Ishikawa (cell line): ENCODE measurements at regions not wholly inside any gene's neighbourhood (a gene's known extent, or its start where the extent isn't known, plus 50 kb on each side); places are given as distances from the start of the nearest gene placed in this dataset.

Experiments
- CEBPB ChIP-seq: IDR thresholded peaks from 2 replicates; pipeline ENCODE4 v1.6.1; 2012
- FOXM1 ChIP-seq: IDR thresholded peaks from 2 replicates; pipeline ENCODE4 v1.6.1; 2012; ENCODE audit warnings: low read depth, borderline replicate concordance
- REST ChIP-seq: IDR thresholded peaks from 2 replicates; pipeline ENCODE4 v1.6.1; 2012; ENCODE audit warnings: low read depth, mild to moderate bottlenecking

GRCh38 chr6:51352506-51353029 is 533.9 kb downstream of the TFAP2B start:
- TF ChIP-seq CEBPB (no peak), REST (no peak), FOXM1 (no peak)
